Limb (tissue), 2 donors: ENCODE measurements at regions not wholly inside any gene's neighbourhood (a gene's known extent, or its start where the extent isn't known, plus 50 kb on each side); places are given as distances from the start of the nearest gene placed in this dataset.

Source experiments
- DNase-seq, 2 donors: peaks; one replicate each; pipeline ENCODE4 v3.0.0-alpha.2; 2016; ENCODE audit errors: extremely low spot score in 2 of 2

GRCh38 chr5:160508780-160509361, 87.2 kb downstream of the PTTG1 start:
- DNase-seq, result peak; percentile 65 to 87

DNA sequence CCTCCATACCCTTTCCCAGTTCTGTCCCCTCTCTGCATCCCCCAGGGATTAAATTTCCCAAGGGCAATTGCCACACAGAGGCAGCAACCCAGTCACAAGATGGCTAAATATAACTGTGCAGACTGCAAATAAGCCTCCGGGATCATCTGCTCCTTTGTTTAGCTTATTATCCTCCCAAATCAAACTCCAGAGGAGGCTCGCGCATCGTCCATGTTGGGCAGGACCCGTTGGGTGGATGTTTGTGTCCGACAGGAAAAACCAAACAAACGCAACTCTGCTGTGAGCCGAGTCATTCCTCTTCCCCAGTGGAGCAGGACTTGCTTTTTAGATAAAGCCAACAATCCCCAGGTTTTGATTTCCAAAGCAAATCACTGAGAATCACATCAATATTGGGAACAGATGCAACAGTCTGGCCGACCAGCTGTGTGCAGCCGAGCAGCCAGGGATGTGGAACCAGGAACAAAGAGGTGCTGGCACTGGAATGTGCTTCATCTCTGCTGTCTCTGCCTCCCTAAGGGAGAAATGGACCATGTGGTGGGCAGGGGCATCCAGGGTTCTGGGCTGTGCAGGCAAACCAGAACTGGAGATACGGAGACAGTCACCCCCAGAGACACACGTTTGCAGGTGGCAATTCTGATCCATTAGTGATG, 89.8 kb downstream of the PTTG1 start:
- no peak for DNase-seq
